Kasumi-1 (cell line): ENCODE measurements at regions not wholly inside any gene's neighbourhood (a gene's known extent, or its start where the extent isn't known, plus 50 kb on each side); places are given as distances from the start of the nearest gene placed in this dataset.
"Not testable (repeated sequence)": the region's sequence is repeated elsewhere in the genome, so short reads cannot be mapped to it uniquely, and the experiment has no call there.

Source experiments
- DNase-seq, 2 experiments: peaks; one replicate each; lab custom pipeline; 2025; lab: John Stamatoyannopoulos, UW

DNA sequence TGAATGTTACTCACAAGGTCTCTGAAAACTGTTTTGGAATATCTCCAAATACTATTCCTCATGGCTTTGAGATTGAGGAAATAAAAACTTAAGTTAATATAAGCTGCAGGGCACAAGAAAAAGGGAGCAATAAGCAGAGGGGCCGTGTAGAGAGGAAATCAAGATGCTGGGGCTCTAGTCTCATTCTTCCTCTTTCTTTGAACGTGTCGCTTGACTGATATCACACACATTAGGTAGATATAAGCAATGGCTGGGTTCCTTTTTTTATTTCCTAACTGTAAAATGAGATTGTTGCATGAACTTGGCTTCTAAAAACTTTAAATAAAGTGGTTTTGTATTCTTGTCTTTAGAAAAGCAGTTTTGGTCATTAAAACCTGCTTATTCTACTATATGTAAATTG is 326.7 kb upstream of the ROPN1 start:
- DNase-seq, result peak; percentile 77 to 78

DNA sequence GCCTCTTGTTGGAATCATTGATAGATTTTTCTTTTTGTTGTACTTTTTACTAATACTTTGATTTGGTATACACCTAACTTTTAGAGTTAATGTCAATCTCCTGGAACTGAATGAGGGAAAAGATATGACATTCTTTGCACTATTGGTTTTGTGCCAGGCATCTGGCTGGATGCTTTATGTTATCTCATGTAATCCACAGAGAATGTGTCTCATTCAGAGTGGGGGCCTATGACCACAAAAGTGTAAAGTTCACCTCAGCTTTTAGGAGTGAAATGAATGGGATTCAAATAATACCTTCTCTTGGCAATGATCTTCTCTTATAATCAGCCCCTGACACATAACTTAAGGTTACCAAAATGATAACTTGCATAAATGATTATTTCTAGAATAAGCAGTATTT is 329.1 kb upstream of the ROPN1 start:
- DNase-seq, result no peak

DNA sequence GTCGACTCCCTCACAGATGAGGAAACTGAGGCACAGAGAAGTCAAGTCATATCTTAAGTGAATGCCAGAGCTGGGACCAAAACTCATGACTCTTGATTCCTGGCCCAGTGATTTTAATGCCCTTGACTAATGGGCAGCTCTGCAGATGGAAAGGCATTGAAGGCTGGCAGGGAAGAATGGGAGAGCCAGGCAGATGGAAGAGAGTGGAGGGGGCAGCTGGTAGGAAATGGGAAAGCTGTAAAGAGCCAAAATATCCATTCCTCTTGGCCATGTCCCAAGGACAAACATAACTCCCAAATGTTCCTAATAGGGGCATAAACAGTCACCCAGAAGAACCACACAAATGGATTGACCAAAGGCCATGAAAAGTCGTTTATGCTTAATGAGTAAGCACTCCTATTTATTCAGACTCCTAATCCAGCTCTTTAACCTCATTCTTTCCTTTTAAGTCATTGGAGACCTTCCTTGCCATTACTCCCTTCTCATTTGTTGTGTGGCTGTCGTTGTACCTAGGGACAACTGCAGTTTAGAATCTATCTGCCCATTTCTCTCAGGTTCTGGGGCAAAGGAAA is 330.5 kb upstream of the ROPN1 start:
- no peak for DNase-seq

DNA sequence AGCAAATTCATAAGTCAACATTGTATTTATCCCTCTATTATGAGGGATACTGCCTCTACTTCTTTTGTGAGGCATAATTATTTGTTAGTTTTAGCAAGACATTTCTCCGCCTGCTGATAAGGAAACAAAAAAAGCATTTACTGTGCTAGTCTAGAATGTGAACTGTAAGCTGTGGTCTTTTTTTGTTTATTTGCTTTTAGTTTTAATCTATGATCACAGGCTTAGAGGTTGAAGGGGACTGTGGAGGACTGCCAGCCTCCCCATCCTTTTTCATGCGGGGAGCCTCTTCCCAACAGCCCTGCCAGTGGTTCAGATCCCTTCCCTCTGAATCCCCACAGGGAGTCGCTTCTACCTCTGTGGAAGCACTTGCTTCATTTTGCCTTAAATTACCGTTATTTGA is 331.0 kb upstream of the ROPN1 start:
- DNase-seq, result no peak

DNA sequence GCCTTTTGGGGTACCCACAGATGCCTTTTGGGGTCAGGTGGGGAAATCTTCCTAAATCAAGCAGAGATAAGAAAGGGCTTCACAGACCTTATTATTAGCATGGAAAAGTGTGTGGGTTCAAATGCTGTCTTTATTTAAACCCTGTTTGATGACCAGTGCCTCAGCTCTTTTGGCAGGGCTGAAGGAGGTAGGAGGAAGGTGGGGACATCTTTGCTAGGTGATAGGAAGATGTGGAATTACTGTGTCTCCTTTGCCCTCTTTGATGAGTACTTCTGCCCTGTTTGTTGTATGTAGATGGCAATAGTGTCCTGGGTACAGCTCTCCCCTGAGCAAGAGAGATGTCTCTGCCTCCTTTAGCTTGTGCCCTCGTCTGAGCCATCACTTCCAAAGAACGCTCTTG is 333.3 kb upstream of the ROPN1 start:
- DNase-seq, result no peak

DNA sequence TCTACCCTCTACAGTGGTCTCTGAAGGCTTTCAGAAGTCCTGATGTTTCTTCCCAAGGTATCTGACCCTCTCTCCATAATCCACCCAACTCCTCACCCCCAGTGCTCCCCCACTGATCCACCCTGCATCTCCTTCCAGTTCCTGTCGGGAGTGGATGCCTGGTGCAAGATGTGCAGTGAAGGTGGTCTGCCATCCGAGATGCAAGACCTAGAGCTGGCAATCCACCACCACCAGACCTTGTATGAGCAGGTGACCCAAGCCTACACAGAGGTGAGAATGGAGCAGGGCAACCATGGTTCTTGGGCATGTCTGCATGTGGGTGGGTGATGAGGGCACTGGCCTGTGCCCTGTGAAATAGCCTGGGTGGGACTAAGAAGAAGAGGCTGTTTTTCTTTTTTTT is 337.8 kb upstream of the ROPN1 start:
- DNase-seq, result no peak

DNA sequence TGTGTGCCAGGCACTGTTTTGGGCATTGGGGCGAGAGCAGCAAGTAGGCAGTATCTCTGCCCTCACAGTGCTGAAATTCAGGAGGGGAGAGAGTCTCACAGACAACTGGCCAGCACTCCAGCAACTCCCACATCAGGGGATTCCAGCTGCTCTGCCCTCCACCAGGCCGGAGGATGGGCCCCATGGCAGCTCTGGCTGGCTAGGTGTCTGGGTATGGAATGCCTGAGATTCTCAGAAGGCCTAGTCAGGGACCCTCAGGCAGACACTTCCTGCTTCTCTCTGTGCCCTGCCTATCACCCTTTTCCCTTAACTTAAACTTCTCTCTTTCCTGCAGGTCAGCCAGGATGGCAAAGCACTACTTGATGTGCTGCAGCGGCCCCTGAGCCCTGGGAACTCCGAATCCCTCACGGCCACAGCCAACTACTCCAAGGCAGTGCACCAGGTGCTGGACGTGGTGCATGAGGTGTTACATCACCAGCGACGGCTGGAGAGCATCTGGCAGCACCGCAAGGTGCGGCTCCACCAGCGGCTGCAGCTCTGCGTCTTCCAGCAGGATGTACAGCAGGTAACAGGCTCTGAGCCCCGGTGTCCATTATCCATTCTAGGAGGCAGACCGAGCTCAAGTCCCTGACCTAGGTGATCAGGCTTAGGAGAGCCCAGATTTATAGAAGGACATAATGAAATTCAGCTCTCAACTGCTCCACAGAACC is 342.2 kb upstream of the ROPN1 start:
- no peak for DNase-seq

DNA sequence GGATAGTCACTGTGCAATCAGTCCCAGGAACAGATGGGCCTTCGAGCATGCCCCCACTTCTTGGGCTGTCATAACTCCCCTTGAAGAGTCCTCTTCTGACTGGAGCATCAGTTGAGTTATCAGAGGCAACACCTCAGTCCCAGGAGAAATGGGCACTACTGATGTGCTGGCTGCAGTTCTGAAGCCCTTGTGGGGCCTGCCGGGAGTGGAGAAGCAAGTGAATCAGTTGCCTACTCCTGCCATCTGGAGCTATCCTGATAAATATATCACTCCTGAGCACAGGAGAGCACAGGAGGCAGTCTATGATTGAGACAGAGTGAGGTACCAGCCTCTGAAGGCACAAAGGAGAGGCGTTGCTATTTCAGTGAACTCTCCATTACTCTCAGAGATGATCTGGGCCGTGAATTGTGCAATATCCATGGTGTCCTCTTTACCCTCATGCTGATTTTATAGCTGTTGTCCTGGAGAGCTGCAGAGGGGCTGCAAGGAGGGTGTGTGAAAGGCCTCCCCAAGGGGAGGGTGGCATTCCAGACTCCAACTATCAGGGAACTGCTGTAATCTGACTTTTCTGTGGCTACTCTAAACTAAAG is 344.2 kb upstream of the ROPN1 start:
- DNase-seq, result no peak

DNA sequence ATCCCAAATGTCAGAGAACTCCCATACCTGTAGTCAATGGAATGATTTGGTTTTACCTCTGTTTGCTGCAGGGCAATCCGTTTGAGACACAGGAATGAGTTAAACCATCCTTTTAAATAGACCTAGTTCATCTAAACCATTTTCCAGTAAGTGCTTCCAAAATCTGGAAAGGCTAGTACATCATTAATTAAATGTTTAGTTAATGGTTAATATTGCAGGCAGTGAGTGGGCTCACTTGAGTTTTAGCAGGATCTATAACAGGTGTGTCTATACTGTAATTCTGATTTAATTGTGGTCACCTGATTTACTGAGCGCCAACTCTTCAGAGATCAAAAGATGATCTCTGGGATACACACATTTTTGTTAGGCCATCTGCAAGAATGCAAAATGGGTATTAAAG is 353.9 kb upstream of the ROPN1 start:
- DNase-seq, result no peak

DNA sequence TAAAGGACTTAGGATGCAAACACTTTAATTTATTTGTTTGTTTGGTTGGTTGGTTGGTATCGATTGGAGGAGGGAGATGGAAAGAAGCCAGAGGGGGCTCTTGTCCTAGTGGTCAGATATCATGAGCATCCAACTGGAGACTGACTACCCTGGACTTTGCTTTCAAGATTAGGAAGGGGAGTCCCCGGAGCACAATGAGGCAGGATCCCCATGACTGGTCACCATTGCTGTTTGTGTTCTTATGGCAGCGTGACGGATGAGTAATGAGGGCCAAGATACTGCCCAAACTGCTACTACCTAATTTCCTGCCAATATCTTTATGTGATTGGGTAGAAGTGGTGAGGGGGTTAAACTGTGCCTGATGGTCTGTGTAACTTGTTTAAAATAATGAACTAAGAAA is 354.6 kb upstream of the ROPN1 start:
- no peak for DNase-seq

DNA sequence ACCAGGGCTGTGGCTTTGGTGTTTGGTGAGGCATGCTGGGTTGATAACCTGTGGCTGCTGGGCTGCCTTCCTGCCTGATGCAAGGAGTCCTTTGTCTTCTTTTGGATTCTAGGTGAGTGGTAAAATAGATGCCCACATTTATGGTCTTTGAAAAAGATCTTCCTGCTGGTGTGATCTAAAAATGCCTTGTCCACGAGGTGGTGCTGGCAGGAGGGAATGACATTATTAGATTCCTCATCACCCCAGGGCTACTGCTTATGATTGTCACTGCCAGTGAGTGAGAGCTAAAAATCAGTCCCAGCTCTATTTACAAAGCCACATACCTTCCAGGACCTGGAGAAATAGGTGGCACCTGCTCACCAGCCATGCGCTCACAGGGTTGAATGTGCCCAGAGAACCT is 355.5 kb upstream of the ROPN1 start:
- no peak for DNase-seq

DNA sequence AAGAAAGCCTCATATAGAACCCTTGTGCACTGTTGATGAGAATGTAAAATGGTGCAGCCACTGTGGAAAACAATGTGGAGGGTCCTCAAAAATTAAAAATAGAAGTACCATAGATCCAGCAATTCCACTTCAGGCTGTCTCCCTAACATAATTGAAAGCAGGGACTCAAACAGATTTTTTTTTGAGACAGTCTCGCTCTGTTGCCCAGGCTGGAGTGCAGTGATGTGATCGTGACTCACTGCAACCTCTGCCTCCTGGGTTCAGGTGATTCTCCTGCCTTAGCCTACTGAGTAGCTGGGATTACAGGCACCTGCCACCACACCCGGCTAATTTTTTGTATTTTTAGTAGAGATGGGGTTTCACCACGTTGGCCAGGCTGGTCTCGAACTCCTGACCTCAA is 356.6 kb upstream of the ROPN1 start:
- DNase-seq, result not testable (repeated sequence)

DNA sequence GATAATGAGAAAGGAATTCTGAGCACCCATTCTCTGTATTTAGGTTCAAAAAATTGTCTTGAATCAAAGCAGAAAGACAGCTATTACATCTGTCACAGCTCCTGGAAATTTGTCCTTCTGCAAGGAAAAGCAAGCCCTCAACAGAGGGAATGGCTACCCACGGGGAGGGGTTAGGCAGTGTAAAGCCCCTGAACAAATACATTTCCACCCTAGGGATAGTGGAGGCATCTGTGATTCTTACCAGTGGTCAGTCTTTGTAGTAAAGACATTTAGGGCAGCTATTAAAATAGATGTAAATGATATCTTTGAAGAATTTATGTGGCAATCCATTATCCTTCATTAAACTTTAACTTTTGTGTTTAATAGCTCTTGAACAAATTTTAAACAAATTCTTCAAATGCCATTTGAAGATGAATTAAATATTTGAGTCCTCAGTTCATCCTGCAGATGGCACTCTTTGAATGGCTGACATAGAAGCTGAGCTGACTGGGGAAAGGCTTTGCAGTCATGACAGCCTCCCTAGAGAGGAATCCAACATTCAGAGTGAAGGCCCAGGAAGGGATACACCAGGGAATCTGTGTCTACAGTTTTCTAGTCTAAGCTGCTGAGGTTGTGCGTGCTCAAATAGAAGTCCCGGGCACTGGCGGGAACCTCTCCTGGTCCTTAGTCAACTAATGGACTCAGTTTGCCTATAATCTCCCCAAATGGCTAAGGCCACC is 359.7 kb upstream of the ROPN1 start:
- peak; percentile 44 to 45 for DNase-seq

DNA sequence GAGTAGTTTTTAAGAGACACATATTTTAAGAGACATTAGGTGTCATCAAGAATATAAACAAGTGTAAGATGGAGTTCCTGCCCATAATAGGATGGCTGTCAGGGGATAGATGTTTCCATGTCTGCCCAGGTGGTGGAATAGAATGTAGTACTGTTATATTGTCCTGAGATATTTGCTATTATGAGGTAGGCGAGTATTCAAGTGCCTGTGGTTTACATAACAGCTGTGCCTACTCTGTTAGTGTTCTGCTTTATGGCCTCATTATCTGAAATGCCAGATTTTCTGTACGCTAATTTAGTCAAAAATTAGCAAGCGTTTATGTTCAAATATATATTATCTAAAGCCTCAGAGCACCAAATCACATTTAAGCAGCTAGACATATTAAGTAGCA is 360.2 kb upstream of the ROPN1 start:
- no peak for DNase-seq

DNA sequence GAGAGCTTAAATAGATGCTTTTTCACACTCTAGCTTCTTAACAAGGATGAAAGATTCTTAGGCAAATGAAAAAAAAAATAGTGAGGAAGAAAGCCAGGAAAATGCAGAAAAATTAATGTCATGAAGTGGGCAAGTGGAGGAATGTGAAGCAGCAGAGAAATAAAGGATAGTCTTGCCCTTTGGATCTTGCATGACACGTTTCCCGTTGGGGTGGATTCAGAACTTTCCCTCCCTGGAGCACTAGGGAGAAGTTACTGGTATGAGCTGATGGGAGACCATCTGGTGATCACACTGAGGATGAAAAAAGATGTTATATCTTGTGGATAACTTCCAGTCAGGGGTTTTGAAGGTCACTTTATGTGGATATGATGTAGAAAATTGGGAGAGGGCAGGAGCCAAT is 361.8 kb upstream of the ROPN1 start:
- no peak for DNase-seq

DNA sequence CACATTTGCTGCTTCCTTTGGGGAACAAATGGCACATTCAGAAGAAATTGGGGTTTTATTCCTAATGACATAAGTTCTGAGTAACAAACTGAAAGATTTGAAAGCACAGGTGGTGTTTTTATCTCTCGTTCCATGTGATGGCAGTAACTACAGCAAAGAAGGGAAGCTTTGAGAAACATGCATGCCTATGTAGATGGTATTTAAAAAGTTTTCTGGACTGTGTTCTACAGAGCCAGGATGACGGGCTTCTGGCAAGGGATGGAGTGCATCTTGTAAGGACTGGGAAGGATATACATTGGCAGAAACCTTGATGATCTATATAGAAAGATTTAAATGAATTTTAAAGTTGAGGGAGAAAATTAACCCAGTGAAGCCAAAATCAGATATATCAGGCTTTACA is 362.2 kb upstream of the ROPN1 start:
- DNase-seq, result no peak

DNA sequence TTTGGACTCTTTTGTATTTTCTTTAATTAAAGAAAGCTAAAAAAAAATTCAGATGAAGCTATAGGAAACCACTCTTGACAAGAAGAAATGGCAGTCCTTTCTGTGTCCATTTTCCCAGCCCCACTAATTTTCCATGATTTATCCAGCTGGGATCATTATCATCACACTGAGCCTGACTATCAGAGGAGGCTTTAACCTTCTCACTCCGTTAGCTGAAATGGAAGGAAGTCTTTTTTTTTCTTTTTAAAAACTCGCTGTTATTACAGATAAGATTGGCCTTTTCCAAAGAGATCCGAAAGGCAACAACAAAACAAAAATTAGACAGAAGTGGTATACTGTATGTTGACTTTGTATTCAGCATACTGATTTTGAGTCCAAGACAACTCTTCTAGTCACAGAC is 366.2 kb upstream of the ROPN1 start:
- DNase-seq, result no peak

DNA sequence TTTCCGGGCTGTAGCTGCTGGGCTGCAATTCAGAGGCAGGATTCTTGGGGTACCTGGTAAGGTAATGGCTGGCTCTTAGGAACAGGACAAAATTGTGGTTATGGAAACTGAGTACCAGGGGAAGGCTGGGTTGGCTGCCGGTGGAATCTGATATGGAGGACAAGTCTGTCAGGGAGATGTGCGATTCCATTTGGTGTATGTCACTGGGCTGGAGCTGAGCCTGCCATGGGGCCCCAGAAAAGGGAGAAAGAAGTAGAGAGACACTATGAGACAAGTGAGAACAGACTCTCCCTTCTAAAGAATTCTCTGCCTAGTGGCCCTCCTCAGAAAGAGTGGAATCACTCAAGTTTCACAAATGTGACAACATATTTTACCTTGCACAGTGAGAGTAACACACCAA is 368.2 kb upstream of the ROPN1 start:
- no peak for DNase-seq

DNA sequence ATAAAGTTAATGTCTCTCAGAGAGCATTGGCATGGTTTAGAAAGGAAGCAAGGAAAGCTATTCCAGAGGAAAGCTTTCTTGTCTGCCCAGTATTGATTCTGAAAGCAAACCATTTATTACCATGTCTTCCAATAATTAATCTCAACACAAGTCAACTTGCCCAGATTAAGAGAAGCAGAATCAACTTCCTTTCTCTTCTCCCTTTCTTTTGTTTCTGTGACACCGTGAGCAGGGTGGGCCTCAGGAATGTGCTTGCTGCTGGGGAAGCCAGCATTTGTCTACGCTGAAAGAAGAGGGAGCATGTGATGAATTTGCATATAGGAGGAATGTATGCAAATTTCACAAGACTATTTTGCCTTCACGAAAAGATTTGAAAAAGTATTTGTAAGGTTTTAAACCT is 368.6 kb upstream of the ROPN1 start:
- no peak for DNase-seq

DNA sequence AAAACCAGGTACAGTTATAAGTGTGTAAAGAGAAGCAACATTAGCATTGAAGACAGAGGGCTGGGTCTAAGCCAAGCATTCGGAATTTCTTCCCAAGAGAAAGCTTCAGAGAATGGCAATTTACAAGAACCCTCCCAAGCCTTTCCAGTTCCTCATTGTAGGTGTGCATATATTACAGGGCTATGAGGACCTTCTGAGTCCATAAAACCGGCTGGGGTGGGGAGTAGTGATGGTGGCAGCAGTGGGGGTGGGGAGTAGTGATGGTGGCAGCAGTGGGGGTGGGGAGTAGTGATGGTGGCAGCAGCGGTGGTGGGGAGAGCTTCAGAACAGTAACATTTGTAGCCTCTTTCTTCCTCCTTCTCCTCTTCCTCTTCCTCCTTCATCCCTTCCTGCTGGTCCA is 368.7 kb upstream of the UMPS start:
- DNase-seq, result no peak

DNA sequence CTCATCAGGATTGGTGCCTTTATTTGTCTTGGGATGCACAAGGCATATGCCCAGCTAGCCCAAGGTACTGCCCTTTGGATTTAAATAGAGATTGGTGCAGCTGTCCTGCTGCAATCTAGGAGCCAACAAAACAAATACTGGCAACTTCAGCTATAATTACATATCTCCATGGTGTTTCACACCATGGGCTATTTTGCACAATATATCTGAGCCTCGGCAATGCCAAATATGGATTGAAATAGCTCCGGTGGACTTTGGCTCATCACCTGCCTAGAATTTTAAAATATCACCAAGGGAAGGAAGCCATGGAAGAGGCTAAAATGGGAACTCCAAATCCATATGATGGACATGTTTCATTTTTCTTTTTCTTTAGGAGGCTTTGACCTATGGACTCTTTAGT is 367.8 kb upstream of the UMPS start:
- no peak for DNase-seq

DNA sequence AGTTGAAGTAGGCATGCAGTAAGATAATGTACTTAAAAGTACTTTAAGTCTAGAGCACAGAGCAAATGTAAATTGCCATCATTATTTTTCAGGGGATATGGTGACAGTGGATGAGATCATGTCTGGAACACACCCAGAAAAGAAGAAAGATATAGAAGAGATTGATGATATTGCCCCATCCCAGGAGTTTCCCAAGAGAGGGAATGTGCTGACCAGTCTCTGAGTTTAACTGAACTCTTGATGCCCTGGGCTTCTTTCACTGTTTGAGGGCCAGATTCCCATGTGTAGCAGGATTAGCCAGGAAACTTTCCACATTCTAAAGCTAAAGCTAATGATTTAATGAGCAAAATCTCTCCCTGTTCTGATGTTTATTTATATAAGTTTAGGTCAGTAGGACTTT is 366.8 kb upstream of the UMPS start:
- no peak for DNase-seq

DNA sequence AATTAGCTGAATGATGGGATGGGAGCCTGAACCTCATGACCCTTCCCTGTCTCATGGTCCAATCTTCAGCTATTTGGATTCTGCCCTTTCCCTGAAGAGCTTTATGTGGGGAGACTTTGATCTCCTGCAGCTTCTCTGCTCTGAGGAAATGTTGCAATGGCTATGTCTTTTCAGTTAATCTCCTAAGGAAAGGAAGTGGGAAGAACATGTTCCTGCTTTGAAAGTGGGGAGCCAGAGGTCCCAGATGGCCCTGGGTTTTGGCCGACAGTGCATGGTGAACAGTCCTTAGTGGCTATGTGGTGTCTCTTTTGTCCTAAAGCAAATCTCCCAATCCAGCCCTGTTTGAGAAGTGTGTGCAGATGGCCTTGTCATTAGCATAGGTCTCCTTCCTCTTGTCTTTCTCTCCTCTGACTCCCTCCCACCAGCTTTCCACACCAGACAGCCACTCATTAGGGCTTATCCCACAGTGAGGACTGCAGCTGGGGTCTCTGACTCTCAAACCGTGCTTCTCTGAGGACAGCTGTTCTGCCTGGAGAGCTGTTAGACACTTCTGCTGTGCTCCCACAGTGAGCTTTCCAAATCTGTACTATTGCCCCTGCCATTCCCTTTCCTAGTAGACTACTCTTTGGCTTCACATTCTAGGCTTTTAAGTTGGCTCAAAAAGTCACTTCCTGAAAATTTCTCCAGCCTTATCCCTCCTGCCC is 365.8 kb upstream of the UMPS start:
- no peak for DNase-seq
